22Rv1 (cell line): ENCODE measurements at regions not wholly inside any gene's neighbourhood (a gene's known extent, or its start where the extent isn't known, plus 50 kb on each side); places are given as distances from the start of the nearest gene placed in this dataset.

Source experiments
- ZFX ChIP-seq: fragments of 450-650 bp; IDR thresholded peaks from 2 replicates; pipeline ENCODE4 v1.6.1; 2017; ENCODE audit warnings: antibody characterized with exemption, borderline replicate concordance
- TF ChIP-seq, protein P1 (sequence below): fragments of 450-650 bp; IDR thresholded peaks from 2 replicates; pipeline ENCODE4 v1.5.1; 2017; ENCODE audit warnings: mild to moderate bottlenecking

DNA sequence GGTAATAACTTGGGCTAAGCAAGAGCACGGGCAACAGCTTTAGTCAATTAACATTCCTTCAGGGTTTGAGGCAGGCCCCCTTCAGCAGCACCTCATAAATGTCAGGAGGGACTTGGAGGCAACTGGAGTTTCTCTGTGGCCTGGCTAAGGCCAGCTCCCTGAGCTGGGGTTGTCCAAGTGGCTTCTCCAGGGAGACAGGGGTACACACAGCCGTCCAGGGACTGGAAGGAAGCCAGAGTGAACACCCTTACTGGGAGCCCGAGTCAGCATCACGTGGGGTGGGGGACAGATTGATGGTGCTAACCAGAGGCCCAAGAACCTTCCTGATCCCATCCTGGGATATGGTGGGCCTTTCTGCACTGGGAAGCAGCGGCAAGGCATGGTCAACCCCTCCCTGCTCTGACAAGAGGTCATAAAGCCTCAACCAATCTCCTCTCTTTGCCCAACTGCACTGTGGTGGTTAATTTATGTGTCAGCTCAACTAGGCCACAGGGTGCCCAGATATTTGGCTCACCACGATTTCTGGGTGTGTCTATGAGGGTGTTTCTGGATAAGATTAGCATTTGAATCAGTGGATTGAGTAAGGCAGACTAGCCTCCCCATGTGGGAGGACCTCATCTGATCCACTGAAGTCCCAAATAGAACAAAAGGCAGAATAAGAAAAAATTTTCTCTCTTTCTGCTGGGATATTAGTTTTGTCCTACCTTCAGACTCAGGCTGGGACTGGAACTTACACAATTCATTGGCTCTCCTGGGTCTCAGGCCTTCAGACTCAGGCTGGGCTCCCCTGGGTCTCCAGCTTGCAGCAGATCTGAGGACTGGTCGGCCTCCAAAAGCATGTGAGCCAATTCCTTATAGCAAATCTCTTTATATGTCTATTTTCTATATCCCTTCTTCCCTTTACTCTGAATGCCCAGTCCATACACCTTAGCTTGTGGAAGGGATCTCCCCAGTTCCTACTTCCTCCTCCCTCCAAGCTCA, 127.2 kb upstream of the LARP1 start:
- TF ChIP-seq, protein P1, sequence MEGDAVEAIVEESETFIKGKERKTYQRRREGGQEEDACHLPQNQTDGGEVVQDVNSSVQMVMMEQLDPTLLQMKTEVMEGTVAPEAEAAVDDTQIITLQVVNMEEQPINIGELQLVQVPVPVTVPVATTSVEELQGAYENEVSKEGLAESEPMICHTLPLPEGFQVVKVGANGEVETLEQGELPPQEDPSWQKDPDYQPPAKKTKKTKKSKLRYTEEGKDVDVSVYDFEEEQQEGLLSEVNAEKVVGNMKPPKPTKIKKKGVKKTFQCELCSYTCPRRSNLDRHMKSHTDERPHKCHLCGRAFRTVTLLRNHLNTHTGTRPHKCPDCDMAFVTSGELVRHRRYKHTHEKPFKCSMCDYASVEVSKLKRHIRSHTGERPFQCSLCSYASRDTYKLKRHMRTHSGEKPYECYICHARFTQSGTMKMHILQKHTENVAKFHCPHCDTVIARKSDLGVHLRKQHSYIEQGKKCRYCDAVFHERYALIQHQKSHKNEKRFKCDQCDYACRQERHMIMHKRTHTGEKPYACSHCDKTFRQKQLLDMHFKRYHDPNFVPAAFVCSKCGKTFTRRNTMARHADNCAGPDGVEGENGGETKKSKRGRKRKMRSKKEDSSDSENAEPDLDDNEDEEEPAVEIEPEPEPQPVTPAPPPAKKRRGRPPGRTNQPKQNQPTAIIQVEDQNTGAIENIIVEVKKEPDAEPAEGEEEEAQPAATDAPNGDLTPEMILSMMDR: no peak
- TF ChIP-seq ZFX: no peak
